ENCODE measurements at regions not wholly inside any gene's neighbourhood (a gene's known extent, or its start where the extent isn't known, plus 50 kb on each side); places are given as distances from the start of the nearest gene placed in this dataset.
"Not testable (repeated sequence)": the region's sequence is repeated elsewhere in the genome, so short reads cannot be mapped to it uniquely, and the experiment has no call there.

GRCh38 chr3:144466540-144466939, 494.9 kb downstream of the DIPK2A start:
- H3K4me3 ChIP-seq (ENCODE audit: low read depth, low read length) = no peak overlapping the region
- H3K4me1 ChIP-seq (ENCODE audit: insufficient read depth) = no peaks in the 10 kb centered on the region
- WGBS = 92% methylated on average over 2 of the region's 2 CpGs
- H3K36me3 ChIP-seq (ENCODE audit: insufficient read depth) = no peaks in the 10 kb centered on the region
- H3K27ac ChIP-seq (ENCODE audit: low read depth) = no peak overlapping the region
- DNase-seq (ENCODE audit: extremely low spot score) = no peak

GRCh38 chr3:144470666-144471065, 499.0 kb downstream of the DIPK2A start:
- WGBS = 97% methylated on average over 2 of the region's 2 CpGs
- no peak for DNase-seq (ENCODE audit: extremely low spot score)
- H3K4me1 ChIP-seq (ENCODE audit: insufficient read depth) = no peaks in the 10 kb centered on the region
- no peak overlapping the region for H3K4me3 ChIP-seq (ENCODE audit: low read depth, low read length)
- no peaks in the 10 kb centered on the region for H3K36me3 ChIP-seq (ENCODE audit: insufficient read depth)
- H3K27ac ChIP-seq (ENCODE audit: low read depth) = no peak overlapping the region

- Histone ChIP-seq H3K4me3 (ENCODE audit: low read depth, low read length) (no peak overlapping the region), H3K36me3 (ENCODE audit: insufficient read depth) (no peaks in the 10 kb centered on the region), H3K27ac (ENCODE audit: low read depth) (no peak overlapping the region), H3K4me1 (ENCODE audit: insufficient read depth) (no peaks in the 10 kb centered on the region)
- 84% methylated on average over 1 of the region's 1 CpG for WGBS
- DNase-seq (ENCODE audit: extremely low spot score) = no peak
Measured at GRCh38 chr3:144477593-144477992, 506.0 kb downstream of the DIPK2A start.

- no peak for DNase-seq (ENCODE audit: extremely low spot score)
- no peak overlapping the region for H3K27ac ChIP-seq (ENCODE audit: low read depth)
- no peaks in the 10 kb centered on the region for H3K4me1 ChIP-seq (ENCODE audit: insufficient read depth)
- no peaks in the 10 kb centered on the region for H3K36me3 ChIP-seq (ENCODE audit: insufficient read depth)
- no peak overlapping the region for H3K4me3 ChIP-seq (ENCODE audit: low read depth, low read length)
Measured at GRCh38 chr3:144480416-144480919, 508.8 kb downstream of the DIPK2A start.

GRCh38 chr3:144482876-144483275, 511.3 kb downstream of the DIPK2A start:
- no peak overlapping the region for H3K27ac ChIP-seq (ENCODE audit: low read depth)
- 64% methylated on average over 2 of the region's 2 CpGs for WGBS
- DNase-seq (ENCODE audit: extremely low spot score) = no peak
- H3K36me3 ChIP-seq (ENCODE audit: insufficient read depth) = no peaks in the 10 kb centered on the region
- H3K4me1 ChIP-seq (ENCODE audit: insufficient read depth) = no peaks in the 10 kb centered on the region
- H3K4me3 ChIP-seq (ENCODE audit: low read depth, low read length) = no peak overlapping the region

- Histone ChIP-seq H3K27ac (ENCODE audit: low read depth) (no peak overlapping the region), H3K4me3 (ENCODE audit: low read depth, low read length) (no peak overlapping the region), H3K4me1 (ENCODE audit: insufficient read depth) (no peaks in the 10 kb centered on the region), H3K36me3 (ENCODE audit: insufficient read depth) (no peaks in the 10 kb centered on the region)
- DNase-seq (ENCODE audit: extremely low spot score) = no peak
Measured at GRCh38 chr3:144487011-144487410, 515.4 kb downstream of the DIPK2A start.

- Histone ChIP-seq H3K36me3 (ENCODE audit: insufficient read depth) (no peaks in the 10 kb centered on the region), H3K27ac (ENCODE audit: low read depth) (no peak overlapping the region), H3K4me1 (ENCODE audit: insufficient read depth) (no peaks in the 10 kb centered on the region), H3K4me3 (ENCODE audit: low read depth, low read length) (no peak overlapping the region)
- no peak for DNase-seq (ENCODE audit: extremely low spot score)
Measured at GRCh38 chr3:144488927-144489326, 517.3 kb downstream of the DIPK2A start.

GRCh38 chr3:144491333-144491732, 519.7 kb downstream of the DIPK2A start:
- H3K4me1 ChIP-seq (ENCODE audit: insufficient read depth) = no peaks in the 10 kb centered on the region
- H3K27ac ChIP-seq (ENCODE audit: low read depth) = no peak overlapping the region
- DNase-seq (ENCODE audit: extremely low spot score) = no peak
- H3K36me3 ChIP-seq (ENCODE audit: insufficient read depth) = no peaks in the 10 kb centered on the region
- H3K4me3 ChIP-seq (ENCODE audit: low read depth, low read length) = no peak overlapping the region

GRCh38 chr3:144494651-144495050, 523.0 kb downstream of the DIPK2A start:
- H3K27ac ChIP-seq (ENCODE audit: low read depth); DNase-seq (ENCODE audit: extremely low spot score); H3K4me1 ChIP-seq (ENCODE audit: insufficient read depth); H3K36me3 ChIP-seq (ENCODE audit: insufficient read depth); H3K4me3 ChIP-seq (ENCODE audit: low read depth, low read length): not testable (repeated sequence)
- WGBS = 93% methylated on average over 20 of the region's 20 CpGs

GRCh38 chr3:144496141-144496835, 524.7 kb downstream of the DIPK2A start:
- Histone ChIP-seq H3K27ac (ENCODE audit: low read depth) (no peak overlapping the region), H3K4me3 (ENCODE audit: low read depth, low read length) (no peak overlapping the region), H3K36me3 (ENCODE audit: insufficient read depth) (no peaks in the 10 kb centered on the region), H3K4me1 (ENCODE audit: insufficient read depth) (no peaks in the 10 kb centered on the region)
- no peak for DNase-seq (ENCODE audit: extremely low spot score)
- WGBS = 68% methylated on average over 4 of the region's 4 CpGs

- 94% methylated on average over 2 of the region's 2 CpGs for WGBS
- DNase-seq (ENCODE audit: extremely low spot score) = no peak
- Histone ChIP-seq H3K27ac (ENCODE audit: low read depth) (no peak overlapping the region), H3K4me3 (ENCODE audit: low read depth, low read length) (no peak overlapping the region), H3K36me3 (ENCODE audit: insufficient read depth) (no peaks in the 10 kb centered on the region), H3K4me1 (ENCODE audit: insufficient read depth) (no peaks in the 10 kb centered on the region)
Measured at GRCh38 chr3:144497452-144497851, 525.8 kb downstream of the DIPK2A start.

GRCh38 chr3:144499001-144499930, 527.6 kb downstream of the DIPK2A start:
- WGBS = 43% methylated on average over 2 of the region's 2 CpGs
- Histone ChIP-seq H3K36me3 (ENCODE audit: insufficient read depth) (no peaks in the 10 kb centered on the region), H3K4me3 (ENCODE audit: low read depth, low read length) (no peak overlapping the region), H3K4me1 (ENCODE audit: insufficient read depth) (no peaks in the 10 kb centered on the region), H3K27ac (ENCODE audit: low read depth) (no peak overlapping the region)
- DNase-seq (ENCODE audit: extremely low spot score) = no peak

- DNase-seq (ENCODE audit: extremely low spot score) = no peak
- no peak overlapping the region for H3K27ac ChIP-seq (ENCODE audit: low read depth)
- H3K4me3 ChIP-seq (ENCODE audit: low read depth, low read length) = no peak overlapping the region
- 75% methylated on average over 1 of the region's 1 CpG for whole genome bisulfite sequencing
- no peaks in the 10 kb centered on the region for H3K4me1 ChIP-seq (ENCODE audit: insufficient read depth)
- H3K36me3 ChIP-seq (ENCODE audit: insufficient read depth) = no peaks in the 10 kb centered on the region
Measured at GRCh38 chr3:144501467-144501866, 529.8 kb downstream of the DIPK2A start.

- H3K4me1 ChIP-seq (ENCODE audit: insufficient read depth) = no peaks in the 10 kb centered on the region
- no peak overlapping the region for H3K27ac ChIP-seq (ENCODE audit: low read depth)
- WGBS = 88% methylated on average over 4 of the region's 4 CpGs
- no peak overlapping the region for H3K4me3 ChIP-seq (ENCODE audit: low read depth, low read length)
- H3K36me3 ChIP-seq (ENCODE audit: insufficient read depth) = no peaks in the 10 kb centered on the region
- no peak for DNase-seq (ENCODE audit: extremely low spot score)
Measured at GRCh38 chr3:144502402-144502801, 530.8 kb downstream of the DIPK2A start.

Measured in urinary bladder (tissue), 3 donors.